NCI-H2196 treated with DMSO at 0.1 percent for 48 hours (cell line): ENCODE measurements at regions not wholly inside any gene's neighbourhood (a gene's known extent, or its start where the extent isn't known, plus 50 kb on each side); places are given as distances from the start of the nearest gene placed in this dataset.

Experiments
- DNase-seq: peaks from one replicate; lab custom pipeline; 2025; ENCODE audit not compliant: unreplicated experiment; lab: John Stamatoyannopoulos, UW

GRCh38 chr22:27636716-27637508, 164.6 kb downstream of the MN1 start:
- no peak for DNase-seq

GRCh38 chr22:27637604-27638003, 164.0 kb downstream of the MN1 start:
- DNase-seq, result no peak

GRCh38 chr22:27638329-27639233, 163.0 kb downstream of the MN1 start:
- DNase-seq, result no peak

- DNase-seq, result no peak
These were observed 162.1 kb downstream of the MN1 start for GRCh38 chr22:27639248-27640086.

- no peak for DNase-seq
These were observed 160.3 kb downstream of the MN1 start for GRCh38 chr22:27641049-27641795.

GRCh38 chr22:27642104-27642800, 159.3 kb downstream of the MN1 start:
- DNase-seq, result no peak

GRCh38 chr22:27643907-27644306, 157.6 kb downstream of the MN1 start:
- DNase-seq, result no peak

- DNase-seq, result no peak
These were observed 157.0 kb downstream of the MN1 start for GRCh38 chr22:27644566-27644965.

GRCh38 chr22:27647540-27647939, 154.0 kb downstream of the MN1 start:
- no peak for DNase-seq

GRCh38 chr22:27648074-27648473, 153.5 kb downstream of the MN1 start:
- DNase-seq, result no peak

GRCh38 chr22:27648853-27649252, 152.7 kb downstream of the MN1 start:
- no peak for DNase-seq

GRCh38 chr22:27650572-27650971, 151.0 kb downstream of the MN1 start:
- DNase-seq, result no peak

- DNase-seq, result no peak
These were observed 150.6 kb downstream of the MN1 start for GRCh38 chr22:27650985-27651384.

GRCh38 chr22:27651486-27651885, 150.1 kb downstream of the MN1 start:
- no peak for DNase-seq

- no peak for DNase-seq
These were observed 146.8 kb downstream of the MN1 start for GRCh38 chr22:27654546-27655445.

- DNase-seq, result no peak
These were observed 145.9 kb downstream of the MN1 start for GRCh38 chr22:27655582-27656185.

- no peak for DNase-seq
These were observed 144.6 kb downstream of the MN1 start for GRCh38 chr22:27656970-27657369.

- DNase-seq, result no peak
These were observed 141.2 kb downstream of the MN1 start for GRCh38 chr22:27660306-27660705.
